Thoracic aorta (tissue), 2 donors: ENCODE measurements at regions not wholly inside any gene's neighbourhood (a gene's known extent, or its start where the extent isn't known, plus 50 kb on each side); places are given as distances from the start of the nearest gene placed in this dataset.

Source experiments
- ATAC-seq: fragments of 150-250 bp; one replicate; pipeline ENCODE4 v1.8.0; 2017; ENCODE audit warnings: low read depth; ENCODE audit not compliant: insufficient number of reproducible peaks, low FRiP score
- DNase-seq: peaks from one replicate; pipeline ENCODE4 v3.0.0-alpha.2; 2020; ENCODE audit warnings: low spot score
- H3K27ac ChIP-seq, 2 donors: fragments of 200-600 bp; sonication (generic); 1 replicate in 1 of 2; 2 replicates in 1 of 2; pipeline ENCODE4 v1.5.1; 2016; ENCODE audit warnings: mild to moderate bottlenecking in 2 of 2, moderate library complexity in 2 of 2
- H3K27me3 ChIP-seq: fragments of 200-600 bp; sonication (generic); replicated peaks from 2 replicates; pipeline ENCODE4 v1.6.0; 2016; ENCODE audit warnings: mild to moderate bottlenecking; ENCODE audit not compliant: insufficient read depth
- H3K36me3 ChIP-seq: fragments of 200-600 bp; sonication (generic); one replicate; pipeline ENCODE4 v1.5.1; 2016
- H3K4me1 ChIP-seq, 2 donors: fragments of 200-600 bp; sonication (generic); 1 replicate in 1 of 2; 2 replicates in 1 of 2; pipeline versions ENCODE4 v1.5.1 to v1.6.0; 2016; ENCODE audit warnings: low read depth in 2 of 2, mild to moderate bottlenecking in 1 of 2; ENCODE audit not compliant: control insufficient read depth in 1 of 2
- H3K4me3 ChIP-seq: fragments of 200-600 bp; sonication (generic); 2 replicates; pipeline ENCODE4 v1.5.1; 2016; ENCODE audit warnings: mild to moderate bottlenecking
- H3K9me3 ChIP-seq: fragments of 200-600 bp; sonication (generic); 2 replicates; pipeline ENCODE4 v1.5.1; 2016
- TF ChIP-seq, protein P1 (sequence below): fragments of 200-600 bp; sonication (generic); IDR thresholded peaks from one replicate; pipeline ENCODE4 v1.5.1; 2019; ENCODE audit warnings: antibody characterized with exemption

- no peaks in the 10 kb centered on the region for H3K4me1 ChIP-seq
- no peaks in the 10 kb centered on the region for H3K36me3 ChIP-seq
- no peak overlapping the region for H3K4me3 ChIP-seq
- ATAC-seq (no peak), DNase-seq (no peak)
- H3K9me3 ChIP-seq = no peaks in the 10 kb centered on the region
- H3K27me3 ChIP-seq = no peaks in the 10 kb centered on the region
- TF ChIP-seq, protein P1, sequence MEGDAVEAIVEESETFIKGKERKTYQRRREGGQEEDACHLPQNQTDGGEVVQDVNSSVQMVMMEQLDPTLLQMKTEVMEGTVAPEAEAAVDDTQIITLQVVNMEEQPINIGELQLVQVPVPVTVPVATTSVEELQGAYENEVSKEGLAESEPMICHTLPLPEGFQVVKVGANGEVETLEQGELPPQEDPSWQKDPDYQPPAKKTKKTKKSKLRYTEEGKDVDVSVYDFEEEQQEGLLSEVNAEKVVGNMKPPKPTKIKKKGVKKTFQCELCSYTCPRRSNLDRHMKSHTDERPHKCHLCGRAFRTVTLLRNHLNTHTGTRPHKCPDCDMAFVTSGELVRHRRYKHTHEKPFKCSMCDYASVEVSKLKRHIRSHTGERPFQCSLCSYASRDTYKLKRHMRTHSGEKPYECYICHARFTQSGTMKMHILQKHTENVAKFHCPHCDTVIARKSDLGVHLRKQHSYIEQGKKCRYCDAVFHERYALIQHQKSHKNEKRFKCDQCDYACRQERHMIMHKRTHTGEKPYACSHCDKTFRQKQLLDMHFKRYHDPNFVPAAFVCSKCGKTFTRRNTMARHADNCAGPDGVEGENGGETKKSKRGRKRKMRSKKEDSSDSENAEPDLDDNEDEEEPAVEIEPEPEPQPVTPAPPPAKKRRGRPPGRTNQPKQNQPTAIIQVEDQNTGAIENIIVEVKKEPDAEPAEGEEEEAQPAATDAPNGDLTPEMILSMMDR = no peak
- H3K27ac ChIP-seq = no peak overlapping the region
Measured at GRCh38 chr6:150730801-150731457, 131.2 kb downstream of the PLEKHG1 start.

DNA sequence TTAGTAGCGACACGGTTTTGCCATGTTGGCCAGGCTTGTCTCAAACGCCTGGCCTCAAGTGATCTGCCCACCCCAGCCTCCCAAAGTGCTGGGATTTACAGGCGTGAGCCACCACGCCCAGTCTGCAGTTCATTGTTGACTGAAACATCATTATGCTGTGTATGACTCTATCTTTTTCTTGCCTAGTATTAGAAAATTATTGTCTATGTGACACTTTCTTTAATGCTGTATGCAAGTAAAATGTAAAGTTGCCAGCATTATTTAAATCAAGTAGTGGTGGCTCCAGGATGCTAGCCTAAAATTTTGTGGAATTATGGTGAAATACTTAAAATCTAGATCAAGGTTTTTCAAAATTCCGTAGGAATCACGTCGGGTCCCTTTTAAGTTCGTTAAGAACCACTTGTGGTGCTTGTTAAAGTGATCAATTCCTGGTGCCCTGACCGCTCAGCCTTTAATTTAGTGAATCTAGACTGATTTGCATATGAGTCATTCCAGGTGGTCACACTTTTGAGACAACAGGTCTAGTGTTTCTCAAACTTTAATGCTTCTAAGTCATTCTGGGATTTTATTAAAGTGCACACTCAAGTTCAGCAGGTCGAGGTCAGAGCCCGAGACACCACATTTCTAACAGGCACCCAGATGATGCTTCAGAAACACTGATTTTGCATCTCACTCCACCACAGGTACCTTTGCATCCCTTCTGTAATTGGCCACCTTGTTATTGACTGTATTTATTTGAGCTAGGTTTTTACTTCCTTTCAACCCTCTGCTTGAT is 132.6 kb upstream of the MTHFD1L start:
- Histone ChIP-seq H3K4me3 (no peak overlapping the region), H3K27ac (no peak overlapping the region), H3K9me3 (no peaks in the 10 kb centered on the region), H3K4me1 (no peaks in the 10 kb centered on the region), H3K36me3 (no peaks in the 10 kb centered on the region), H3K27me3 (no peaks in the 10 kb centered on the region)
- TF ChIP-seq, protein P1 = no peak
- DNase-seq (no peak), ATAC-seq (no peak)

DNA sequence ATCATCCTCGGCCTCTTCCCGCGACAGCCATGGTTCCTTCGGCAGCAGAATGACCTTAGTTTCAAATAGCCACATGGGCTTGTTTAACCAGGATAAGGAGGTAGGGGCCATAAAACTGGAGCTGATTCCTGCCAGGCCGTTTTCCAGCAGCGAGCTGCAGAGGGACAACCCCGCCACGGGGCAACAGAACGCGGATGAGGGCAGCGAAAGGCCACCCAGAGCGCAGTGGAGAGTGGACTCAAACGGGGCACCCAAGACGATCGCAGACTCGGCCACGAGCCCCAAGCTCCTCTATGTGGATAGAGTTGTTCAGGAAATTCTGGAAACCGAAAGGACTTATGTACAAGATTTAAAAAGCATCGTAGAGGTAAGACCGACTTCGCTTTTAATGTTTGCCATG is 131.8 kb upstream of the MTHFD1L start:
- H3K9me3 ChIP-seq = no peaks in the 10 kb centered on the region
- no peak for DNase-seq
- no peaks in the 10 kb centered on the region for H3K27me3 ChIP-seq
- TF ChIP-seq, protein P1 = no peak
- no peak overlapping the region for H3K4me3 ChIP-seq
- no peak overlapping the region for H3K27ac ChIP-seq
- H3K4me1 ChIP-seq = no peaks in the 10 kb centered on the region
- H3K36me3 ChIP-seq = no peaks in the 10 kb centered on the region
- ATAC-seq = no peak

- DNase-seq (no peak), ATAC-seq (no peak)
- Histone ChIP-seq H3K4me1 (no peaks in the 10 kb centered on the region), H3K4me3 (no peak overlapping the region), H3K27ac (no peak overlapping the region), H3K9me3 (no peaks in the 10 kb centered on the region), H3K27me3 (no peaks in the 10 kb centered on the region), H3K36me3 (no peaks in the 10 kb centered on the region)
- TF ChIP-seq, protein P1 = no peak
Measured at GRCh38 chr6:150734235-150734634, 131.3 kb upstream of the MTHFD1L start.

DNA sequence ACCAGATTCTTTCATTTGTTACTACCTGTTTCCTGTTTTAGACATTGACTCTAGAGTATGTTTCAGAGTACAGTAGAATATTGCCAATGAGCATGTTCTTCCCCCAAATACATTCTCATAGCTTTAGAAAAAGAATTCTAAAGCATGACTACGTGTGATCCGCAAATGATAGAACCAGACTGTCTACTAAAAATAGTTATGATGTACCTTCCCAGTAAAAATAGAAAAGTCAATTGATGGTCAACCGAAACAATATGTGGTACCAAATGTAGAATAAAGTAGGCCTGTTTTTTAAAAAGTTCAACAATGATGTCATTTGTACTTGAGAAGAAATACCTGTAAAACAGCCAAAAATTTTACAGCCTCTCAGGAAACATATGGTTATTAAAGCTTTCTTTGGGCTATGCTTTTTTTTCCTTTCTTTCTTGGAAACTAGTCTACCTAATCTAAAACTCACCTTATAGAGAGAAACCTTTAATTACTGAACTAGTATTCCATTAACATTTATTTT is 130.1 kb upstream of the MTHFD1L start:
- Histone ChIP-seq H3K4me1 (no peaks in the 10 kb centered on the region), H3K27me3 (no peaks in the 10 kb centered on the region), H3K4me3 (no peak overlapping the region), H3K36me3 (no peaks in the 10 kb centered on the region), H3K27ac (no peak overlapping the region), H3K9me3 (no peaks in the 10 kb centered on the region)
- TF ChIP-seq, protein P1 = no peak
- ATAC-seq (no peak), DNase-seq (no peak)
